Natural killer cell treated with Interleukin-12 subunit alpha and Interleukin-12 subunit beta and Interleukin-15 and Interleukin-18, amount 100 ng/mL, for 72 hours (primary cell): ENCODE measurements at regions not wholly inside any gene's neighbourhood (a gene's known extent, or its start where the extent isn't known, plus 50 kb on each side); places are given as distances from the start of the nearest gene placed in this dataset.
"Not testable (repeated sequence)": the region's sequence is repeated elsewhere in the genome, so short reads cannot be mapped to it uniquely, and the experiment has no call there.

ENCODE experiments used
- ATAC-seq, 2 donors: fragments of 150-1000 bp; cut with Tn5 transposase in 1 of 2; sonication (Bioruptor Pico), chemical (Tn5 transposase) in 1 of 2; 2 replicates each; pipeline ENCODE4 v1.10.0; 2021
- DNase-seq: peaks from one replicate; pipeline ENCODE4 v3.0.0; 2022; ENCODE audit warnings: low spot score
- H3K27ac Mint-ChIP-seq, 2 donors: 1 replicate in 1 of 2; 2 replicates in 1 of 2; pipeline ENCODE4 v1.8.0; 2022; ENCODE audit warnings: mixed read lengths in 2 of 2, mild to moderate bottlenecking in 1 of 2, moderate library complexity in 1 of 2
- H3K27me3 Mint-ChIP-seq, 2 donors: 1 replicate in 1 of 2; 2 replicates in 1 of 2; pipeline ENCODE4 v1.8.0; 2022; ENCODE audit warnings: mixed read lengths in 2 of 2
- H3K36me3 Mint-ChIP-seq: one replicate; pipeline ENCODE4 v1.8.0; 2022; ENCODE audit warnings: mixed read lengths
- H3K4me1 Mint-ChIP-seq, 2 donors: 1 replicate in 1 of 2; 2 replicates in 1 of 2; pipeline ENCODE4 v1.8.0; 2022; ENCODE audit warnings: low read depth in 2 of 2, mixed read lengths in 2 of 2, mild to moderate bottlenecking in 1 of 2
- H3K4me3 Mint-ChIP-seq: one replicate; pipeline ENCODE4 v1.8.0; 2022; ENCODE audit warnings: mixed read lengths
- H3K9me3 Mint-ChIP-seq: 2 replicates; pipeline ENCODE4 v1.8.0; 2022; ENCODE audit warnings: mixed read lengths

DNA sequence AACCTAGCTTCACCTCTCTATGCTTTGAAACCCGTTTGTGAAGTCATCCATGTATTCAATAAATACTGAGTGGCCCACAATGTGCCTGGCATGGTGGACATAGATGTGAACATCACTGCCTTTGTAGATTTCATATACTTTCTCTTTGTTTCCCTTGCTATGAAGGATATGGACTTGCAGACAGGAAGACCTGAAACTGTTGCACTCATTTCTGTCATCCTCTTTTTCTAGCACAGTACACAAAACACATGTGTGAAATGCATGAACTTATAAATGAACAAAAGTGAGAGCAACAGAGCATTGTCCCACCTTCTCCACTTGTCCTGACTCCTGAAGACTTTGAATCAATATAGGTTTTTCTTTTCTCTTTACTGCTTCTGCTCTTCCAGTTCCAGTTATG lies 249.4 kb upstream of the LINC00305 start:
- Mint-ChIP-seq H3K4me1 (no peaks in the 10 kb centered on the region), H3K9me3 (peaks cover 11% of the 10 kb centered on the region), H3K4me3 (no peak overlapping the region), H3K27ac (no peak overlapping the region), H3K27me3 (no peaks in the 10 kb centered on the region), H3K36me3 (no peaks in the 10 kb centered on the region)
- ATAC-seq (no peak), DNase-seq (no peak)

DNA sequence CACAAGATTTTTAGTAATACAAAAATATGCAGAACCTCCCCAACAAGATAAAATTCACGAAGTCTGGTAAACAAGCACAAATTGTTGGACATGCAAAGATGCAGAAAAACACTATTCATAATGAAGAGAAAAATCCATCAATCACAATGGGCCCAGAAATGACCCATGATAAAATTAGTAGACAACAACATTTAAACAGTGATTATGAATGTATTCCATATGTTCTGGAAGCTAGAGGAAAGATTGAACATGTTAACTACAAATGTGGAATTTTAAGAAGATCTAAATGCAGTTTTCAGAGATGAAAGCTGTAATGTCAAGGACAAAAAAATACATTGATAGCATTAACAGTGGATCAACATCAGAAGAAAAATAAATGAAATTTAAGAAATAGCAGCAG lies 243.3 kb upstream of the LINC00305 start:
- Mint-ChIP-seq H3K9me3 (peaks cover 20% of the 10 kb centered on the region), H3K27me3 (no peaks in the 10 kb centered on the region), H3K36me3 (peaks cover 4% of the 10 kb centered on the region), H3K4me3 (no peak overlapping the region), H3K4me1 (no peaks in the 10 kb centered on the region), H3K27ac (no peak overlapping the region)
- ATAC-seq, result no peak
- DNase-seq, result no peak

DNA sequence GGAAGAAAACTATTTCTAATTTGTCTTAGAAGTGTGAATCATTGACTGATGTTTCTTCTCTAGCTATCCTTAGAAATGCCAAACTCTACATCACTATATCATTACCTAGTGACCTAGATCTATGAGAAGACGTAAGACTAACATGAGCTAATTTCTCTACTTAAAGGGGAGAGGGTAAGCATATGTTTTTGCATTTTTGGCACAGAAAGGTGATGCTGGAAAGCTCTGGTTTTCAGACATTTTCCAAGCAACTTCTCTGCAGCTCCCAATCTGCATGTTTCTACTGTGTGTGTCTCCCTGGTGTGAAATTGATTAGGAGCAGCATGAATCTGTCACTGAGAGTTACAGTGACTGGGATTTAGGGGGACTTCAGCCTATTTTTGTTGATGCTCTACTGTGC lies 235.2 kb upstream of the LINC00305 start:
- DNase-seq (no peak), ATAC-seq (no peak)
- Mint-ChIP-seq H3K9me3 (peaks cover 10% of the 10 kb centered on the region), H3K36me3 (no peaks in the 10 kb centered on the region), H3K4me3 (no peak overlapping the region), H3K27ac (no peak overlapping the region), H3K27me3 (no peaks in the 10 kb centered on the region), H3K4me1 (no peaks in the 10 kb centered on the region)

DNA sequence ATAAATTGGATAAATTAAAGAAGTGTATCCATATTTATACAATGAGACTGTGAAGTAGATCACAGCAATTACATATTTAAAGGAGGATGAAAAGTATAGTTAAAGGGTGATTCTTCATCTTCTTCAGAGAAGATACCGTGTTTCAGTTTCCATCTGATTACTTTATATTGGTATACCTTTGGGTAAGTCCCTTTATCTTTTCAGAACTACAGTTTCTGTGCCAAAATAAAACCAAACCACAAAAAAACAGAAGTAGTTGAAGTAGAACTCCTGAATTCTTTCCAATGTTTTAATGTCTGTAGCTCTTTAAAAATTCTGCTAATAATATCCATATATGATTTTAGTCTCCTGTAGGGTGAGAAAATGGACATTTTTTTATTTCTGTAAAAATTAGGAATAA lies 231.2 kb upstream of the LINC00305 start:
- ATAC-seq (no peak), DNase-seq (no peak)
- Mint-ChIP-seq H3K27me3 (no peaks in the 10 kb centered on the region), H3K4me1 (no peaks in the 10 kb centered on the region), H3K36me3 (peaks cover 7% of the 10 kb centered on the region), H3K9me3 (peaks cover 3% of the 10 kb centered on the region), H3K27ac (no peak overlapping the region), H3K4me3 (no peak overlapping the region)

DNA sequence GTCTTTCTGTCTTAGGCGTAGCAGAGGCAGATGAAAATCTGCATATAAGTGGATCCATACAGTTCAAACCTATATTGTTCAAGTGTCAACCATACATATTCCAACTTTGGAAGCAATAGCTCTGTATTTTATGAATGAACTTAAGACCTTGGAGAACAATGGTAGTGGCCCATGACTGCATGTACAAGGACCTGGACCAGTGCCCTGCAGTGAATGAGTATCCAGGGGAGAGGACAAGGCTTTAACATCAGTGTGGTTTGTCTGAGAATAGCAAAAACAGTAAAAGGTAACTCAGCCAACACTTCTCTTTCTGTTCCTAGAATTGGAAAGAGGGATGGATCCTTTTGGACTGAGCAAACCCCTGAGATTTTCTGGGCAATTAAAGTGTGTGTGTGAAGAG lies 230.8 kb upstream of the LINC00305 start:
- peaks cover 7% of the 10 kb centered on the region for H3K36me3 Mint-ChIP-seq

DNA sequence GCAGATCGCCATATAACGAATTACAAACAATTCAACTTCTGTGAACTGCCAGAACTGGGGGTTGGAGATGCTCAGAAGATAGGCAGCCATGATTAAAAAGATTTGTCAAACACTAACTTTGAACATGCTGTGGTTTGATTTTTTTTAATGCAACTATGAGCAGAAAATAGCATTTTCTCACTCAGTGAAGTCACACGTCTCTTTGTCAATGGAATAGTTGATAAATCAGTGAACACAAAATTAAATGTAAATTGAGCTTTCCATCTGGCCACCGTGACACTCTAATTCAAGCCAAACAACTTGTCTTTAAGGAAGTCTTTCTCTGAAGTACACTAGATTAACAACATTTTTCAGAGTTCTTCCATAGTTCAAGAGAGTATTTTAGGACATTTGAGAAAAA lies 228.6 kb upstream of the LINC00305 start:
- no peaks in the 10 kb centered on the region for H3K27me3 Mint-ChIP-seq
- H3K4me3 Mint-ChIP-seq, result no peak overlapping the region
- H3K4me1 Mint-ChIP-seq, result no peaks in the 10 kb centered on the region
- DNase-seq, result no peak
- H3K27ac Mint-ChIP-seq, result no peak overlapping the region
- peaks cover 3% of the 10 kb centered on the region for H3K9me3 Mint-ChIP-seq
- H3K36me3 Mint-ChIP-seq, result peaks cover 7% of the 10 kb centered on the region
- no peak for ATAC-seq

More for the DNA sequence above, 230.8 kb upstream of the LINC00305 start:
- H3K27ac Mint-ChIP-seq, result no peak overlapping the region
- no peaks in the 10 kb centered on the region for H3K27me3 Mint-ChIP-seq
- peaks cover 3% of the 10 kb centered on the region for H3K9me3 Mint-ChIP-seq
- H3K4me1 Mint-ChIP-seq, result no peaks in the 10 kb centered on the region
- H3K4me3 Mint-ChIP-seq, result no peak overlapping the region
- DNase-seq (no peak), ATAC-seq (no peak)

DNA sequence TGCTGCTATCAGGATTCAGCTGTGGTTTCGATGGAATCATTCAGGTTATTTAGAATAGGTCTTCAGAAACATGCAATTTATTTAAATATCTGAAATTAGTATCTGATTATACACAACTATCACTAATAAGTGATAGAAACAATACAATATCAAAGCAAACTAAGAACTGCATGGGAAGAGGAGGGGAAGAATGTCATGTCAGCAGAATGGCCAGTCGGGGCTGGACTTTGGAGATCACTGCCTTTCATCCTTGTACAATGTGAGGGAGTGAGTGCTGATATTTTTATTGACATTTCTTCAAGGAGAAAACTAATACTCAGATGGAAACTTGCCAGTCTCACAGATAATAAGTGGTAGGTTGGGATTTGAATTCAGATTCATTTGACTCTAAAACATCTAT lies 224.0 kb upstream of the LINC00305 start:
- Mint-ChIP-seq H3K27me3 (no peaks in the 10 kb centered on the region), H3K27ac (no peak overlapping the region), H3K4me3 (no peak overlapping the region), H3K36me3 (peaks cover 3% of the 10 kb centered on the region), H3K4me1 (no peaks in the 10 kb centered on the region), H3K9me3 (peaks cover 4% of the 10 kb centered on the region)
- DNase-seq (no peak), ATAC-seq (no peak)

DNA sequence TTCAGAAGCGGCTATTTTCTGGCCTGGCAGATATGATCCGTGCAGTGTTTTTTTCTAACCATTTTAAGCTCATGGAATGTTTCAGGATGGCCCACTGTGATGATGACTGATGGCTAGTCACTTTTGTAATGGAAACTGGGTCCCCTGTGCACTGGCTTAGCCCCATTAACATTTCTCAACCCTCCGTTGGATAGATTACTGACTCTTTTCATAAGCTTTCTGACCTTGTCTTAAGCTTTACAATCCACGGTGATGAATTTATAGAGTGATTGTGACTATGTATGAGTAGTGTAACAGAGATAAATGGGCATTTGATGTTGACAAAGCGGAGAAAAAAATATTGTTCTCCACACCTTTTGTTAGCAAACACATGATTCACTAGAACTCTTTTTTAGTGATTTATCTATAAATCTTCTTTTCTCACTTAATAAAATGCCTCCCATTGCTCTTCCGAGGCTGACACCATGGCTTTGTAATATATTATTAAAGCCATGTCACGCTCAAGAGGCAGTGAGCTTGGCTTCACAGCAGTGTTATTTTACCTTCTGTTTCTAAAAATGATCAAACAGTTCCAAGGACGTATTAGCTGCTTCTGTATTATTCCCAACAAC lies 221.0 kb upstream of the LINC00305 start:
- not testable (repeated sequence) for H3K27ac Mint-ChIP-seq, DNase-seq, H3K9me3 Mint-ChIP-seq, H3K4me3 Mint-ChIP-seq, H3K27me3 Mint-ChIP-seq, H3K36me3 Mint-ChIP-seq, H3K4me1 Mint-ChIP-seq, ATAC-seq

DNA sequence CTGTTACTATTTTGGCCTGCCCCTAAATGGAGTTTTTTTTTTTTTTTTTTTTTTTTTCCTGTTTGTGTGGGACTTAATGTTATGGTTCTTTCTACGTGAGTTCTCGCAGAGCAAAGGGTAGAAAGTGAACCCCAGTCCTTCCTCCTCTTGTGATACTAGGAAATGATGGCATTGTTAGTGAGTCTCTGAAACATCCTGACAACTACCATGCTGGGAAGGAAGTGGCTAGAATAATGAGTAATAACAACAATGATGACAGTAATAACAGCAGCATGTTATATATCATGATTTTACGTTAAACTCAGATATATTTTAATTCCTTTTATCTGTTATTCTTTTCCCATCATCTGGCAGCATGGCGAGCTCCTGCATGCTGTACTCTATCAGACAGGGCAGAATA lies 216.2 kb upstream of the LINC00305 start:
- Mint-ChIP-seq H3K9me3 (peaks cover 14% of the 10 kb centered on the region), H3K27ac (no peak overlapping the region), H3K27me3 (no peaks in the 10 kb centered on the region), H3K4me1 (no peaks in the 10 kb centered on the region), H3K36me3 (peaks cover 5% of the 10 kb centered on the region), H3K4me3 (no peak overlapping the region)
- no peak for DNase-seq
- ATAC-seq, result no peak

DNA sequence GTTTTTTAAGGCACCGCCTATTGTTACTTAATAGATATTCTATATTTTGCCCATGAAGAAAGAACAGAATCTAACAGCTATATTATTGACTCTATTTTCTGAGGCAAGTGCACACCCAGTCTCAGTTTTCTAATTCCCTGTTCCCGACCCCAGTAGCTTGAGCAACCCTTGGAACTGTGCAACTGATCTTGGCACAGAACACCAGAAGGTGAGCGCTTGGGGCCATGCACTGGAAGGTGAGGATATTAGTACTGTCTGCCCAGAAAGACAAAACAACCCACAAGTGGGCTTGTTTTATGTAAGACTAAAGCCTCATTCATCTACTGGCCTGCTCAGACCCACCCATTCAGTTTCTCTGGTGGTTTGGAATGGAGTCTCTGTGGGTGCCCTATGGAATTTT lies 188.8 kb upstream of the LINC00305 start:
- H3K27me3 Mint-ChIP-seq, result no peaks in the 10 kb centered on the region
- ATAC-seq (no peak), DNase-seq (no peak)
- no peak overlapping the region for H3K4me3 Mint-ChIP-seq
- peaks cover 3% of the 10 kb centered on the region for H3K9me3 Mint-ChIP-seq
- H3K27ac Mint-ChIP-seq, result no peak overlapping the region
- no peaks in the 10 kb centered on the region for H3K36me3 Mint-ChIP-seq
- no peaks in the 10 kb centered on the region for H3K4me1 Mint-ChIP-seq

DNA sequence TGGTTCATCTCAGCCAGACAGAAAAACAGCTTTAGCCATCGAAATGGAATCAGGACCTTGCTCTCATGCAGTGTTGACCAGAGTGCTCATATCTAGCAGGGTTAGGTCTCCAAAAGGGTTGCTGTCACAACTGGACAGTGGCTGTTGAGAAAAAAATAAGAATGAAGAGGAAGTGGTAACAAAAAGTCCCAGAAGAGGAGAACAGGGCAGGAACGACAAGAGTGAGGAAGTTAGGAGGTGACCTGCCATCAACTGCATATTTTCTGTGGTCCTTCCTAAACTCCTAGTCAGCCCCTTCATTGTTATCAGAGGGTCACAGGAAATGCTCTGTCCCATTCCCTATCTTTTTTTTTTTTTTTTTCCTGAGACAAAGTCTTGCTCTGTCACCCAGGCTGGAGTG lies 188.1 kb upstream of the LINC00305 start:
- Mint-ChIP-seq H3K36me3 (no peaks in the 10 kb centered on the region), H3K4me3 (no peak overlapping the region), H3K9me3 (peaks cover 3% of the 10 kb centered on the region), H3K4me1 (no peaks in the 10 kb centered on the region), H3K27ac (no peak overlapping the region), H3K27me3 (no peaks in the 10 kb centered on the region)
- DNase-seq (no peak), ATAC-seq (no peak)

DNA sequence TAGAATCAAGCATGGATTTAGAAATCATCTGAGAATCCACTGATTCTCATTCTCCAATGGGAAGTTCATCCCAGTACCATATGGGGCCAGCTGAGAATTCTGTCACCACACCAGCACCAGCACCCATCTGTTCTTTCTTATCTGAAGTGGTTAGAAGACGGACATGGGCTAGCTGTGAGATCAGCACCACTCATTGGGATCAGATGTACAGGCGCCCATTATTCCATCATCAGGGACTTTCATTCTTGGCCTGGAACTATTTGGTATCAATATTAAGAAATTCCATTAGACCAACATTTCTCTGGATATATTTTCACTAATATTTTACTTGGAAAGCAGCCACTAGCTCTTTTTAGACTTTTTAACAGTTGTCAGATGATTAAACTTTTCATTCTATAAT lies 185.9 kb upstream of the LINC00305 start:
- no peak for ATAC-seq
- H3K4me1 Mint-ChIP-seq, result no peaks in the 10 kb centered on the region
- no peak for DNase-seq

DNA sequence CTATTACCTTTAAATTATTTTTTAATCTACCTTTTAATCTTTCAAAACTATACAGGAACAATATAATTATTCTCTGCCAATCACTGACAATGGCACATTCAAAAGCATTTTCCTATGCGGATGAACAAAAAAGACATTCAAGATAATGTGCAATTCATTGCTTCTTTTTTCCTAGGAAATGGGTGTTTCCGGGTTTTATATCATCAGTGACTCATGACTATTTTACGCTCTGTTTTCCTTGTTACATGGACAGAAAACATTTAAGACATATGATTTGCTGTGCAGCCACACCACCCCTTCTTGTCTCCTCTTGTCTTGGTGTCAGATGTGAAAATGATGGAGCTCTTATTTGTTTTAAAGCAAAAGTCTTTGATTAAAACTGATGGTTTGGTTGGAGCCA lies 184.7 kb upstream of the LINC00305 start:
- H3K4me1 Mint-ChIP-seq, result no peaks in the 10 kb centered on the region
- peaks cover 7% of the 10 kb centered on the region for H3K9me3 Mint-ChIP-seq
- H3K27ac Mint-ChIP-seq, result no peak overlapping the region
- peaks cover 4% of the 10 kb centered on the region for H3K36me3 Mint-ChIP-seq
- ATAC-seq (no peak), DNase-seq (no peak)
- H3K4me3 Mint-ChIP-seq, result no peak overlapping the region
- no peaks in the 10 kb centered on the region for H3K27me3 Mint-ChIP-seq

More for the DNA sequence above, 185.9 kb upstream of the LINC00305 start:
- H3K9me3 Mint-ChIP-seq, result peaks cover 6% of the 10 kb centered on the region
- no peaks in the 10 kb centered on the region for H3K27me3 Mint-ChIP-seq
- peaks cover 4% of the 10 kb centered on the region for H3K36me3 Mint-ChIP-seq
- no peak overlapping the region for H3K27ac Mint-ChIP-seq
- H3K4me3 Mint-ChIP-seq, result no peak overlapping the region

DNA sequence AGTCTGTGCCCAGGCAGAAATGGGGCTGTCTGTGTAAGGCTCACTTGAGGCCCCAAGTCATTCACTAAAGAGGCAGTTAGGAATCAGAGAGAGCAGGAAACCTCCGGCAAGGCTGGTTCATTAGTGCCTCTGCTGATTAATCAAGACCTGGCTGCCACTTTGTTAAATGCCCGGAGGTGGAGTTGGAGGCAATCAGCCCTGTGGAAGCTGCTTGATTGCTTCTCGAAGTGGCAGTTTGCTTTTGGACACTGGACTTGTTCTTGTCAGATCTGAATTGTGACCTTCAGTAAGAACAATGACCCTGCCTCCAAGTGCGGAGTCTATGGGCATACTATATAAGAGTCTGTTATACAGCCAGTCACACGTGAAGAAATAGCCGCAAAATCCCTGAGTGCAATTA lies 183.9 kb upstream of the LINC00305 start:
- no peak for ATAC-seq
- no peak overlapping the region for H3K4me3 Mint-ChIP-seq
- H3K4me1 Mint-ChIP-seq, result no peaks in the 10 kb centered on the region
- H3K9me3 Mint-ChIP-seq, result peaks cover 4% of the 10 kb centered on the region
- DNase-seq, result no peak
- peaks cover 4% of the 10 kb centered on the region for H3K36me3 Mint-ChIP-seq
- no peak overlapping the region for H3K27ac Mint-ChIP-seq
- no peaks in the 10 kb centered on the region for H3K27me3 Mint-ChIP-seq

DNA sequence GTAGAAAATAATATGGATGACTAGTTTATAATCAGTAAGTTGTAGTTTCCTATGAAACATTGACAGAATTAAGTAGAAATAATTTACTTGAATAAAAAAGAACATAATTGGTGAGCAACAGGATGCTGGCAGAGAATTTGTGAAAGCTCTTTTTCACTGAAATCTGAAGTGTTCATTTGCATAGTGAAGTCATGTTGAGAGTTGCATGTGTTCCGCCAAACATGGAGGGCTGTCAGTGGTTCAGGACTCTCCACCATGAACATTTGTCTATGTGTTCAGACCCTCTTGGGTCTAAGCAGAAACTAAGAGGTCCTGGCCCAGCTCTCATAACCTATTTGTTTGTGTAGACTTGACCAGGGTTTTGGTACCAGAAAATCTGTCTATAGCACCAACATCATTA lies 182.5 kb upstream of the LINC00305 start:
- Mint-ChIP-seq H3K4me1 (no peaks in the 10 kb centered on the region), H3K27ac (no peak overlapping the region), H3K9me3 (peaks cover 7% of the 10 kb centered on the region), H3K36me3 (peaks cover 4% of the 10 kb centered on the region), H3K27me3 (no peaks in the 10 kb centered on the region), H3K4me3 (no peak overlapping the region)
- ATAC-seq (no peak), DNase-seq (no peak)
